MM.1S (cell line): ENCODE measurements at regions not wholly inside any gene's neighbourhood (a gene's known extent, or its start where the extent isn't known, plus 50 kb on each side); places are given as distances from the start of the nearest gene placed in this dataset.

Experiments
- DNase-seq: peaks from one replicate; pipeline ENCODE4 v3.0.0-alpha.2; 2015
- H2AFZ ChIP-seq: fragments of 300-600 bp; sonication (generic); 2 replicates; pipeline ENCODE4 v1.6.0; 2016; ENCODE audit warnings: antibody characterized with exemption, low read length
- H3F3A ChIP-seq: fragments of 300-600 bp; sonication (generic); 2 replicates; pipeline ENCODE4 v1.6.1; 2016; ENCODE audit warnings: mild to moderate bottlenecking, antibody characterized with exemption, low read length, moderate library complexity, mixed read lengths; ENCODE audit not compliant: insufficient read depth
- H3K27ac ChIP-seq: fragments of 300-600 bp; sonication (generic); 2 replicates; pipeline ENCODE4 v1.5.1; 2016; ENCODE audit warnings: mild to moderate bottlenecking, low read length
- H3K27me3 ChIP-seq: fragments of 300-600 bp; sonication (generic); replicated peaks from 2 replicates; pipeline ENCODE4 v1.6.0; 2016; ENCODE audit warnings: low read length; ENCODE audit not compliant: insufficient read depth
- H3K36me3 ChIP-seq: fragments of 300-600 bp; sonication (generic); replicated peaks from 2 replicates; pipeline ENCODE4 v1.6.1; 2016; ENCODE audit warnings: mild to moderate bottlenecking, low read length, mixed read lengths; ENCODE audit not compliant: insufficient read depth
- H3K4me1 ChIP-seq: fragments of 300-600 bp; sonication (generic); 2 replicates; pipeline ENCODE4 v1.6.1; 2016; ENCODE audit warnings: low read length, mixed read lengths
- H3K4me2 ChIP-seq: fragments of 300-600 bp; sonication (generic); 2 replicates; pipeline ENCODE4 v1.6.0; 2016; ENCODE audit warnings: low read depth, low read length
- H3K4me3 ChIP-seq: fragments of 300-600 bp; sonication (generic); 2 replicates; pipeline ENCODE4 v1.5.1; 2016; ENCODE audit warnings: low read length, mixed read lengths
- H3K79me2 ChIP-seq: fragments of 300-600 bp; sonication (generic); 2 replicates; pipeline ENCODE4 v1.6.1; 2016; ENCODE audit warnings: mixed run types, low read length, mixed read lengths
- H3K9ac ChIP-seq: fragments of 300-600 bp; sonication (generic); 2 replicates; pipeline ENCODE4 v1.6.1; 2016; ENCODE audit warnings: low read length, mixed read lengths
- H3K9me2 ChIP-seq: fragments of 300-600 bp; sonication (generic); replicated peaks from 2 replicates; pipeline ENCODE4 v1.6.1; 2016; ENCODE audit warnings: mild to moderate bottlenecking, low read length, mixed read lengths; ENCODE audit not compliant: insufficient read depth
- H3K9me3 ChIP-seq: fragments of 300-600 bp; sonication (generic); replicated peaks from 2 replicates; pipeline ENCODE4 v1.6.1; 2016; ENCODE audit warnings: mild to moderate bottlenecking, low read length, mixed read lengths; ENCODE audit not compliant: insufficient read depth
- H4K20me1 ChIP-seq: fragments of 300-600 bp; sonication (generic); 2 replicates; pipeline ENCODE4 v1.6.1; 2016; ENCODE audit warnings: mild to moderate bottlenecking, low read length, moderate library complexity, mixed read lengths; ENCODE audit not compliant: insufficient read depth
- EZH2 ChIP-seq: fragments of 300-600 bp; sonication (generic); optimal IDR thresholded peaks from 2 replicates; pipeline ENCODE3; 2017; ENCODE audit warnings: low read depth, mild to moderate bottlenecking, antibody characterized with exemption, low read length, mixed read lengths
- EZH2phosphoT487 ChIP-seq: fragments of 300-600 bp; sonication (generic); IDR thresholded peaks from 2 replicates; pipeline ENCODE4 v1.6.1; 2018; ENCODE audit warnings: antibody characterized with exemption, low read length
- TF ChIP-seq, protein P1 (sequence below): fragments of 300-600 bp; sonication (generic); IDR thresholded peaks from 2 replicates; pipeline ENCODE4 v1.5.1; 2016; ENCODE audit warnings: antibody characterized with exemption, low read length, mixed read lengths

DNA sequence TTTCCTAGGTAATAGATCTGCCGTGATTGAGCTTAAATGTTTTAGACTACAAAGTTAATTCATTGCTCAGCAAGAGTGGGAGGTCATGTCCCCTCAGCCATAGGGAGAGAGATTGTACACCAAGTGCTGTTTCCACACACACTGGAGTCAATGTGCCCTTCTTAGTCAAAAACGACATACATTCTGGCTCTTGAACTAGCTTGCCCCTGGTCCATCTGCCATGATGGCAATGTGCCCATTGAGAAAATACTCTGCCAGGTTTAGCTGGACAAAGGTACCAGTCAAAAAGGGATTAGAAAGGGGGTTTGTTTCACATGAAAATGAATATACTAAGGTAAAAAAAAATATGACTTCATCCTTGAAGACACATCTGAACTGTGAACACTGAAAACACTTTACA lies 377.1 kb upstream of the ADGRL3 start:
- H2AFZ ChIP-seq, result no peak overlapping the region
- no peaks in the 10 kb centered on the region for H3K27me3 ChIP-seq
- no peak overlapping the region for H3K9ac ChIP-seq
- no peaks in the 10 kb centered on the region for H3K9me3 ChIP-seq
- no peak for DNase-seq
- no peak overlapping the region for H3K4me2 ChIP-seq
- H3K79me2 ChIP-seq, result no peaks in the 10 kb centered on the region
- no peaks in the 10 kb centered on the region for H3K9me2 ChIP-seq
- H3K4me1 ChIP-seq, result no peaks in the 10 kb centered on the region
- no peaks in the 10 kb centered on the region for H3K36me3 ChIP-seq
- H3K27ac ChIP-seq, result no peak overlapping the region
- no peaks in the 10 kb centered on the region for H3F3A ChIP-seq
- no peaks in the 10 kb centered on the region for H4K20me1 ChIP-seq
- H3K4me3 ChIP-seq, result no peak overlapping the region
- TF ChIP-seq, protein P1, sequence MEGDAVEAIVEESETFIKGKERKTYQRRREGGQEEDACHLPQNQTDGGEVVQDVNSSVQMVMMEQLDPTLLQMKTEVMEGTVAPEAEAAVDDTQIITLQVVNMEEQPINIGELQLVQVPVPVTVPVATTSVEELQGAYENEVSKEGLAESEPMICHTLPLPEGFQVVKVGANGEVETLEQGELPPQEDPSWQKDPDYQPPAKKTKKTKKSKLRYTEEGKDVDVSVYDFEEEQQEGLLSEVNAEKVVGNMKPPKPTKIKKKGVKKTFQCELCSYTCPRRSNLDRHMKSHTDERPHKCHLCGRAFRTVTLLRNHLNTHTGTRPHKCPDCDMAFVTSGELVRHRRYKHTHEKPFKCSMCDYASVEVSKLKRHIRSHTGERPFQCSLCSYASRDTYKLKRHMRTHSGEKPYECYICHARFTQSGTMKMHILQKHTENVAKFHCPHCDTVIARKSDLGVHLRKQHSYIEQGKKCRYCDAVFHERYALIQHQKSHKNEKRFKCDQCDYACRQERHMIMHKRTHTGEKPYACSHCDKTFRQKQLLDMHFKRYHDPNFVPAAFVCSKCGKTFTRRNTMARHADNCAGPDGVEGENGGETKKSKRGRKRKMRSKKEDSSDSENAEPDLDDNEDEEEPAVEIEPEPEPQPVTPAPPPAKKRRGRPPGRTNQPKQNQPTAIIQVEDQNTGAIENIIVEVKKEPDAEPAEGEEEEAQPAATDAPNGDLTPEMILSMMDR, result no peak
- TF ChIP-seq EZH2 (no peak), EZH2phosphoT487 (no peak)

DNA sequence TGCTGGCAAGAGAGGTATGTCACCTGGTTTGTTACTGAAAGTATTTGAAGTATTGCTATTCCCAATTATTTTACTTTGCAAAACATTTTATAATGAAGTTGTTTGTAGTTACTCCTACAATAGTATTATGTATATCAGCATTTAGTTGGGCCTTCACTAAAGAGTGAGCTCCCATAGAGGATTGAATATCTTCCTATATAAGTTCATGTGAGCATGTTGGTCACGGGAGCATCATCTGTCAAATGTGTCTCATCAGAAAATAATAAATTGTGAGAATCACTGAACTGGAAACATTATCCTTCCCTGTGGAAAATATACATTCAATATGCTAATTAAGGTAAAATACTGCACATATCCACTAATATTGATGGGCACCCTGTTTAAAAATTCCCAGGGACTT lies 360.1 kb upstream of the ADGRL3 start:
- Histone ChIP-seq H3K4me1 (no peaks in the 10 kb centered on the region), H3K4me2 (no peak overlapping the region), H3K27ac (no peak overlapping the region), H3K9me3 (no peaks in the 10 kb centered on the region), H3K4me3 (no peak overlapping the region), H2AFZ (no peak overlapping the region), H3K9ac (no peak overlapping the region), H4K20me1 (no peaks in the 10 kb centered on the region), H3F3A (no peaks in the 10 kb centered on the region), H3K9me2 (no peaks in the 10 kb centered on the region), H3K27me3 (no peaks in the 10 kb centered on the region), H3K36me3 (no peaks in the 10 kb centered on the region), H3K79me2 (no peaks in the 10 kb centered on the region)
- no peak for DNase-seq
- TF ChIP-seq EZH2 (no peak), EZH2phosphoT487 (no peak)
- TF ChIP-seq, protein P1, result no peak

DNA sequence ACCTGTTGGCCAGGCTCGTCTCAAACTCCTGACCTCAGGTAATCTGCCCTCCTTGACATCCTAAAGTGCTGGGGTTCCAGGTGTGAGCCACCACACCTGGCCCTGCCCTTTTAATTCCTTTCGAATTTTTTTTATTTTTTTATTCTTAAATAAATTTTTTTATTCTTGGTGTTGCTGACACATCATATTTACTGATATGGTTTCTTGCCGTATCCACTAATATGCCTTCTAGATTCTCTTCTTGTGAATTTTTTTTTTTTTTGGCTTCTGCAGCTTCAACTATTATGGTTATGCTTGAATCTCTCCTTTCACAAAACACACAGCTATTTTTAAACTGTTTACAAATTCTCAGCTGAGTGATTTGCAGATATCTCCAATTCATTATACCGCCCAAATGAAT lies 353.4 kb upstream of the ADGRL3 start:
- no peaks in the 10 kb centered on the region for H3K4me1 ChIP-seq
- no peak overlapping the region for H3K4me2 ChIP-seq
- no peaks in the 10 kb centered on the region for H3K9me3 ChIP-seq
- H3K79me2 ChIP-seq, result no peaks in the 10 kb centered on the region
- H3K9ac ChIP-seq, result no peak overlapping the region
- no peak overlapping the region for H2AFZ ChIP-seq
- no peaks in the 10 kb centered on the region for H3K36me3 ChIP-seq
- no peaks in the 10 kb centered on the region for H3F3A ChIP-seq
- H3K27me3 ChIP-seq, result no peaks in the 10 kb centered on the region
- H3K9me2 ChIP-seq, result no peaks in the 10 kb centered on the region
- no peak for DNase-seq
- no peak for TF ChIP-seq EZH2
- TF ChIP-seq, protein P1, result no peak
- TF ChIP-seq EZH2phosphoT487, result no peak
- H3K27ac ChIP-seq, result no peak overlapping the region
- no peak overlapping the region for H3K4me3 ChIP-seq
- no peaks in the 10 kb centered on the region for H4K20me1 ChIP-seq
